Choroid plexus epithelial cell (primary cell): ENCODE measurements at regions not wholly inside any gene's neighbourhood (a gene's known extent, or its start where the extent isn't known, plus 50 kb on each side); places are given as distances from the start of the nearest gene placed in this dataset.

ENCODE experiments used
- DNase-seq: peaks from one replicate; pipeline ENCODE4 v3.0.0-alpha.2; 2010; ENCODE audit warnings: low read depth
- H3K4me3 ChIP-seq: 2 replicates; pipeline ENCODE4 v1.5.1; 2011; ENCODE audit warnings: low read depth, mild to moderate bottlenecking, control low read depth, low read length, moderate library complexity
- CTCF ChIP-seq: conservative IDR thresholded peaks from 2 replicates; pipeline ENCODE4 v1.5.1; 2011; ENCODE audit warnings: low read depth, mild to moderate bottlenecking, control low read depth, inconsistent platforms, low read length, moderate library complexity

- no peak for DNase-seq
- no peak overlapping the region for H3K4me3 ChIP-seq
- TF ChIP-seq CTCF, result no peak
Observed at GRCh38 chr1:234735916-234736315, 125.9 kb upstream of the IRF2BP2 start.

DNA sequence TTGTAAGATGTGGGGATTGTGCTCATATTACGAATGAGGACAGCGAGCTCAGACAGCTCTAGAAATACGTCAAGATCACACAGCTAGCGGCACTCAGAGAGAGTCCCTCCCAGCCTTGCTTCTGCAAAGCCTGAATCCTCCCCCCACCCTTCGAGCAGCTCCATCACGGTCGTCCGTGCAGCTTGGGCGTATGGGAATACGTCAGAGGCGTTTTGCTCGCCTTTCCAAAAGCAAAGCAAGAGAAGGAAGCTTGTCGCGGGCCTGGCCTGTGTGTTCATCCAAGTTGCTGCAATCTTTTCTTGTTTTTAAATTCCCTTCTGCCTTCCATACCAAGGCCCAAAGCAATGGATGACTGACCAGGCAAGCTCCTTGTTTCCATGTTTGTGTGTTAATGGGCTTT, 125.5 kb upstream of the IRF2BP2 start:
- TF ChIP-seq CTCF, result no peak
- H3K4me3 ChIP-seq, result no peak overlapping the region
- no peak for DNase-seq

DNA sequence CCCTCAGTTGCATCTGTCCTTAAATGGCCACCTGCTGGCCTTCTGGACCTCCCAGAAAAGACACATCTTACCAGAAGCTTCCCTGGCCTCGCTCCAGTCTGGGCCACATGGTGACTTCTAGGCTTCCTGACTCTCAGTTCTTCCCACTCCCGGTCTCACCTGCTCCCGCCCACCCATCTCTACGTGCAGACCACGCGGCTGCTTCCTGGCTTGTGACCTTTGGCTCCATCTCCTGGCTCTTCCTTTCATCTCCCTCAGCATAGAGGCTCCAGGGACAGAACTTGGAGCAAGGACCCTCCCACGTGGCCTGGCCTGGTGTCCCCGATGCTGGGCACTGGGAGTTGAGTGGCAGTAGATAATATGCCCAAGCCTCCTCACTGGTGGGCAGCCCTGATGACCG, 124.9 kb upstream of the IRF2BP2 start:
- DNase-seq, result no peak
- H3K4me3 ChIP-seq, result no peak overlapping the region
- TF ChIP-seq CTCF, result no peak

- DNase-seq, result no peak
- no peak overlapping the region for H3K4me3 ChIP-seq
- no peak for TF ChIP-seq CTCF
Observed at GRCh38 chr1:234734412-234734835, 124.4 kb upstream of the IRF2BP2 start.

- DNase-seq, result no peak
- no peak overlapping the region for H3K4me3 ChIP-seq
- no peak for TF ChIP-seq CTCF
Observed at GRCh38 chr1:234733427-234733826, 123.4 kb upstream of the IRF2BP2 start.

DNA sequence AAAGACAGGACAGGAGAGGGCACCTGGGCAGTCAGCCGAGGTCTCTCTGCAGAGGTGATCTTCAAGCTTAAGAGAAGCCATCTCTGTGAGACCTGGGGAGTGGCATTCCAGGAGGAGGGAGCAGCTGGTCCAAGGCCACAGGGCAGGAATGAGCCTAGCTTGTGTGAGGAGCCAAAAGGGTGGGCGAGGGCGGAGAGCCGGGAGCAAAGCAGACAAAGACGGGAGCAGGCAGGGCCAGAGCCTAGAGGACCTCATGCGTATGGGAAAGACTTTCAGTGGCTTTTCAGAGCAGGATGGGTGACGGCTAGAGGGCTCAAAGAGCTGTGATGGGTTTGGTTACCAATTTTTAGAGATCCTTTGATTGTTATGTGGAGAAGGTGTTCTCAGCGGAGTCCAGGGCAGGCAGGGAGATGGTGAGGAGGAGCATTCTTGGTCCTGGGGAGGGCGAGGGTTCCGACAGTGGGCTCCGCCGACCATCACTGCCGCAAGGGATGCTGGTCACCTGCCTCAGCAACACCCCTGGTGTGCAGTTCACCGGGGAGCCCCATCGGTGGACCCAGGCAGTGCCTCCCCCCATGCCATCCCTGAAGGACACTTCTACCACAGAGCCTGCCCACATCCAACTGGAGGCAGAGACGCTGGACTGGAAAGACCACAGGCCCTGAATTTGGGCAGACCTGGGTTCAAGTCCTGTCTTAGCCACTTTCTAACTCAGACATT, 122.9 kb upstream of the IRF2BP2 start:
- DNase-seq, result no peak
- H3K4me3 ChIP-seq, result no peak overlapping the region
- TF ChIP-seq CTCF, result no peak

DNA sequence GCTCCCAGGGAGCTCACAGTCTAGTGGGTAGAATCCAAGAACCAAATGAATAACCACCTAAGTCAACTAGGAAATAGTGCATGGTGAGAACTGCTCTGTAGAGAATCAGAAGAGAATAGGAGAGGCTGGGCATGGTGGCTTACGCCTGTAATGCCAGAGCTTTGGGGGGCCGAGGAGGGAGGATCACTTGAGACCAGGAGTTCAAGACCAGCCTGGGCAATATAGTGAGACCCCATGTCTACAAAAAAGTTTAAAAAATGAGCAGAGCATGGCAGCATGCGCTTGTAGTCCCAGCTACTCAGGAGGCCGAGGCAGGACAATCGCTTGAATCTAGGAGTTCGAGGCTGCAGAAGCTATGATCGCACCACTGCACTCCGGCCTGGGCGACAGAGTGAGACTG, 122.3 kb upstream of the IRF2BP2 start:
- no peak for DNase-seq
- H3K4me3 ChIP-seq, result no peak overlapping the region
- no peak for TF ChIP-seq CTCF
